K562 (cell line): ENCODE measurements at regions not wholly inside any gene's neighbourhood (a gene's known extent, or its start where the extent isn't known, plus 50 kb on each side); places are given as distances from the start of the nearest gene placed in this dataset.
"Not testable (repeated sequence)": the region's sequence is repeated elsewhere in the genome, so short reads cannot be mapped to it uniquely, and the experiment has no call there.

Experiments used
- ATAC-seq: fragments of 200-7000 bp; cut with Tn5 transposase; 3 replicates; pipeline ENCODE4 v1.9.1; 2020; ENCODE audit warnings: moderate library complexity
- BruUV-seq: library from RNA; stranded (reverse); fragments of 400-500 nt; replicated peaks from 2 replicates; lab custom pipeline; 2021; lab: Mats Ljungman, UMichigan
- CTCF ChIA-PET: fragments of 300-600 bp; formaldehyde crosslinking; extraction: SDS; loops from one replicate; lab custom pipeline; 2021; ENCODE audit warnings: low intra/inter-chr PET ratio; lab: Yijun Ruan, JAX
- POLR2A ChIA-PET: fragments of 300-600, 350-650 bp; sonication (Branson Sonifier 250); formaldehyde crosslinking; extraction: SDS; loops from one replicate; lab custom pipeline; 2021; ENCODE audit warnings: antibody characterized with exemption, inconsistent platforms; lab: Yijun Ruan, JAX
- DNase-seq, 4 experiments: peaks; one replicate each; pipeline versions ENCODE4 v3.0.0 to v3.0.0-alpha.2; 2011 to 2018; ENCODE audit warnings: low spot score in 3 of 4, mixed read lengths in 3 of 4; ENCODE audit errors: extremely low read depth in 1 of 4
- FAIRE-seq: peaks from 2 replicates; lab custom pipeline; 2011; peaks lifted over from hg19 to GRCh38; lab: Jason Lieb, UNC
- H2AFZ ChIP-seq: 2 replicates; pipeline ENCODE4 v1.6.0; 2011; ENCODE audit warnings: low read depth, low read length, control low read depth, inconsistent platforms
- H3K27ac ChIP-seq: fragments of 200-600 bp; 3 replicates; pipeline ENCODE4 v1.8.0; 2011; ENCODE audit warnings: low read depth, mild to moderate bottlenecking, control low read depth, inconsistent platforms, low read length, moderate library complexity, mixed read lengths; ENCODE audit errors: extremely low read depth
- H3K27me3 ChIP-seq, 2 experiments: fragments of 300-600 bp in 1 of 2; 2 replicates in 1 of 2; 3 replicates in 1 of 2; pipeline versions ENCODE4 v1.6.0 to v1.8.0; 2011; ENCODE audit warnings: inconsistent platforms in 2 of 2, low read length in 2 of 2, mild to moderate bottlenecking in 1 of 2, mixed read lengths in 1 of 2, moderate library complexity in 1 of 2; ENCODE audit not compliant: control insufficient read depth in 2 of 2, insufficient read depth in 2 of 2
- H3K36me3 ChIP-seq: fragments of 300-600 bp; 3 replicates; pipeline ENCODE4 v1.8.0; 2011; ENCODE audit warnings: mild to moderate bottlenecking, low read length, inconsistent platforms; ENCODE audit not compliant: control insufficient read depth, insufficient read depth
- H3K4me1 ChIP-seq, 2 experiments: fragments of 200-600 bp in 1 of 2; replicated peaks in 1 of 2; 2 replicates in 1 of 2; 3 replicates in 1 of 2; pipeline versions ENCODE4 v1.5.1 to v1.8.0; 2011; ENCODE audit warnings: inconsistent platforms in 2 of 2, low read length in 2 of 2, mild to moderate bottlenecking in 1 of 2, mixed read lengths in 1 of 2, moderate library complexity in 1 of 2; ENCODE audit not compliant: control insufficient read depth in 2 of 2, insufficient read depth in 2 of 2
- H3K4me2 ChIP-seq: 2 replicates; pipeline ENCODE4 v1.6.1; 2011; ENCODE audit warnings: low read length, control low read depth, inconsistent platforms, mixed read lengths; ENCODE audit not compliant: insufficient read depth
- H3K4me3 ChIP-seq: fragments of 200-600 bp; sonication (generic), shearing (Covaris generic); 2 replicates; pipeline ENCODE4 v1.5.1; 2016; ENCODE audit warnings: control low read depth, inconsistent platforms
- H3K79me2 ChIP-seq: fragments of 200-600 bp; 3 replicates; pipeline ENCODE4 v1.8.0; 2011; ENCODE audit warnings: low read length, inconsistent platforms; ENCODE audit not compliant: control insufficient read depth, insufficient read depth
- H3K9ac ChIP-seq, 2 experiments: 2 replicates each; pipeline versions ENCODE4 v1.6.0 to v1.6.1; 2011; ENCODE audit warnings: low read depth in 2 of 2, low read length in 2 of 2, control low read depth in 1 of 2, inconsistent platforms in 1 of 2, mild to moderate bottlenecking in 1 of 2, mixed read lengths in 1 of 2; ENCODE audit not compliant: insufficient read depth in 1 of 2
- H3K9me1 ChIP-seq: one replicate; pipeline ENCODE4 v1.6.0; 2011; ENCODE audit warnings: inconsistent platforms, mild to moderate bottlenecking, low read length, moderate library complexity; ENCODE audit not compliant: control insufficient read depth, insufficient read depth
- H3K9me3 ChIP-seq: replicated peaks from 2 replicates; pipeline ENCODE4 v1.5.1; 2011; ENCODE audit warnings: low read depth, low read length, inconsistent platforms; ENCODE audit not compliant: control insufficient read depth, insufficient read depth
- H4K20me1 ChIP-seq: replicated peaks from 2 replicates; pipeline ENCODE4 v1.6.1; 2011; ENCODE audit warnings: low read length, inconsistent platforms, mixed read lengths; ENCODE audit not compliant: control insufficient read depth, insufficient read depth
- WGBS: fragments of 100-300 bp; shearing (Covaris generic); methylation state at CpG from one replicate; pipeline ENCODE4 v1.1.6; 2016; ENCODE audit warnings: low coverage, mixed read lengths; ENCODE audit not compliant: insufficient coverage; ENCODE audit errors: missing lambda C conversion rate; 5-methylcytosine and 5-hydroxymethylcytosine counted together
- in situ Hi-C: fragments of 300-500 bp; cut with MboI; formaldehyde crosslinking; loops from 4 replicates; pipeline ENCODE4 v1.15.0; 2018; ENCODE audit warnings: inconsistent platforms, mixed read lengths
- intact Hi-C: fragments of 100-400 bp; cut with micrococcal nuclease; formaldehyde crosslinking; loops from 2 replicates; pipeline ENCODE4 v1.14.2; 2022

GRCh38 chr4:118428881-118429280 is 76.1 kb upstream of the PRSS12 start:
- intact Hi-C loops, ATAC-seq, H2AFZ ChIP-seq, H3K9me3 ChIP-seq, POLR2A ChIA-PET, FAIRE-seq, H3K4me3 ChIP-seq, DNase-seq, H3K36me3 ChIP-seq, H3K4me2 ChIP-seq, H3K9ac ChIP-seq, H4K20me1 ChIP-seq, H3K27ac ChIP-seq, in situ Hi-C loops, BruUV-seq, H3K4me1 ChIP-seq, H3K27me3 ChIP-seq, H3K9me1 ChIP-seq, H3K79me2 ChIP-seq, CTCF ChIA-PET: not testable (repeated sequence)
- no CpG with 5 or more reads among the region's 1 CpG for WGBS

GRCh38 chr4:118432359-118432758 is 79.6 kb upstream of the PRSS12 start:
- POLR2A ChIA-PET, H3K36me3 ChIP-seq, CTCF ChIA-PET, H3K9me1 ChIP-seq, H3K27me3 ChIP-seq, H3K79me2 ChIP-seq, intact Hi-C loops, H3K9me3 ChIP-seq, H2AFZ ChIP-seq, H4K20me1 ChIP-seq, DNase-seq, H3K4me3 ChIP-seq, H3K27ac ChIP-seq, BruUV-seq, H3K4me2 ChIP-seq, FAIRE-seq, in situ Hi-C loops, H3K9ac ChIP-seq, ATAC-seq, H3K4me1 ChIP-seq: not testable (repeated sequence)
- 0% methylated on average over 5 of the region's 5 CpGs for WGBS

- intact Hi-C loops, H3K36me3 ChIP-seq, H3K4me1 ChIP-seq, DNase-seq, CTCF ChIA-PET, H3K9me3 ChIP-seq, in situ Hi-C loops, FAIRE-seq, H3K79me2 ChIP-seq, H3K27me3 ChIP-seq, H3K9ac ChIP-seq, H4K20me1 ChIP-seq, POLR2A ChIA-PET, H3K27ac ChIP-seq, H3K9me1 ChIP-seq, H3K4me3 ChIP-seq, H3K4me2 ChIP-seq, ATAC-seq, H2AFZ ChIP-seq, BruUV-seq: not testable (repeated sequence)
- 0% methylated on average over 1 of the region's 5 CpGs for WGBS
Observed at GRCh38 chr4:118433612-118434375, 81.0 kb upstream of the PRSS12 start.

- POLR2A ChIA-PET, result not testable (repeated sequence)
Observed at GRCh38 chr4:118435415-118435814, 82.6 kb upstream of the PRSS12 start.

More at GRCh38 chr4:118435415-118435814, 82.6 kb upstream of the PRSS12 start:
- WGBS, result 9% methylated on average over 3 of the region's 3 CpGs
- H3K27ac ChIP-seq, H3K79me2 ChIP-seq, intact Hi-C loops, H3K4me2 ChIP-seq, H3K27me3 ChIP-seq, BruUV-seq, H3K36me3 ChIP-seq, H3K9me1 ChIP-seq, ATAC-seq, H3K9me3 ChIP-seq, DNase-seq, CTCF ChIA-PET, H4K20me1 ChIP-seq, H3K4me3 ChIP-seq, H3K9ac ChIP-seq, FAIRE-seq, H2AFZ ChIP-seq, in situ Hi-C loops, H3K4me1 ChIP-seq: not testable (repeated sequence)
